GM12878 (cell line): ENCODE measurements at regions not wholly inside any gene's neighbourhood (a gene's known extent, or its start where the extent isn't known, plus 50 kb on each side); places are given as distances from the start of the nearest gene placed in this dataset.

Experiments used
- ATAC-seq: fragments of 200-7000 bp; cut with Tn5 transposase; 3 replicates; pipeline ENCODE4 v1.9.1; 2020; ENCODE audit warnings: mild to moderate bottlenecking, moderate library complexity
- BruUV-seq: library from RNA; stranded (reverse); fragments of 400-500 nt; replicated peaks from 2 replicates; lab custom pipeline; 2021; lab: Mats Ljungman, UMichigan
- CTCF ChIA-PET: fragments of 300-600 bp; sonication (Branson Sonifier 250); formaldehyde crosslinking; extraction: SDS; loops from one replicate; lab custom pipeline; 2021; ENCODE audit warnings: inconsistent platforms; lab: Yijun Ruan, JAX
- POLR2A ChIA-PET: fragments of 350-600 bp; formaldehyde crosslinking; extraction: SDS; loops from one replicate; lab custom pipeline; 2021; ENCODE audit warnings: inconsistent platforms; lab: Charles Lee
- RAD21 ChIA-PET: fragments of 300-600 bp; sonication (Branson Sonifier 250); formaldehyde crosslinking; loops from one replicate; lab custom pipeline; 2023; ENCODE audit warnings: antibody characterized with exemption; ENCODE audit not compliant: unreplicated experiment; lab: Charles Lee
- SMC1A ChIA-PET: fragments of 300-600 bp; sonication (Branson Sonifier 250); formaldehyde crosslinking; loops from one replicate; lab custom pipeline; 2023; ENCODE audit not compliant: unreplicated experiment, uncharacterized antibody; lab: Charles Lee
- DNase-seq: peaks from one replicate; pipeline ENCODE4 v3.0.0-alpha.2; 2011; ENCODE audit warnings: low read depth, low spot score
- FAIRE-seq: peaks from 3 replicates; lab custom pipeline; 2011; peaks lifted over from hg19 to GRCh38; lab: Jason Lieb, UNC
- H2AFZ ChIP-seq: 2 replicates; pipeline ENCODE4 v1.6.0; 2011; ENCODE audit warnings: low read depth, low read length, control low read depth; ENCODE audit not compliant: control insufficient read depth
- H3K27ac ChIP-seq: 2 replicates; pipeline ENCODE4 v1.5.1; 2011; ENCODE audit warnings: control low read depth; ENCODE audit not compliant: control insufficient read depth, insufficient read depth
- H3K27me3 ChIP-seq, 2 experiments: replicated peaks in 1 of 2; 2 replicates each; pipeline versions ENCODE4 v1.6.0 to v1.6.1; 2011; ENCODE audit warnings: low read length in 1 of 2; ENCODE audit not compliant: control insufficient read depth in 2 of 2, insufficient read depth in 2 of 2
- H3K36me3 ChIP-seq, 2 experiments: 2 replicates each; pipeline ENCODE4 v1.5.1; 2011; ENCODE audit warnings: low read length in 1 of 2; ENCODE audit not compliant: control insufficient read depth in 2 of 2, insufficient read depth in 2 of 2
- H3K4me1 ChIP-seq: 2 replicates; pipeline ENCODE4 v1.6.1; 2011; ENCODE audit warnings: mild to moderate bottlenecking, low read length, moderate library complexity, mixed read lengths; ENCODE audit not compliant: control insufficient read depth, insufficient read depth
- H3K4me2 ChIP-seq: 2 replicates; pipeline ENCODE4 v1.6.0; 2011; ENCODE audit warnings: control low read depth; ENCODE audit not compliant: control insufficient read depth, insufficient read depth
- H3K4me3 ChIP-seq: fragments of 200-600 bp; sonication (generic); 2 replicates; pipeline ENCODE4 v1.5.1; 2016
- H3K79me2 ChIP-seq: 2 replicates; pipeline ENCODE4 v1.6.0; 2011; ENCODE audit warnings: low read length; ENCODE audit not compliant: control insufficient read depth, insufficient read depth
- H3K9ac ChIP-seq: 2 replicates; pipeline ENCODE4 v1.8.0; 2011; ENCODE audit warnings: low read length, control low read depth, mixed read lengths; ENCODE audit not compliant: control insufficient read depth, insufficient read depth
- H3K9me3 ChIP-seq: replicated peaks from 3 replicates; pipeline ENCODE4 v1.5.1; 2011; ENCODE audit warnings: mild to moderate bottlenecking, low read length; ENCODE audit not compliant: control insufficient read depth, insufficient read depth
- H4K20me1 ChIP-seq: 2 replicates; pipeline ENCODE4 v1.6.0; 2011; ENCODE audit not compliant: control insufficient read depth, insufficient read depth
- MXI1 ChIP-seq: fragments of 150-350 bp; IDR thresholded peaks from 2 replicates; pipeline ENCODE4 v1.6.1; 2011; ENCODE audit warnings: low read depth, mild to moderate bottlenecking, inconsistent platforms, low read length, improper control_type of control experiment
- NR2C2 ChIP-seq: IDR thresholded peaks from 2 replicates; pipeline ENCODE4 v1.6.1; 2011; ENCODE audit warnings: borderline replicate concordance, low read depth; ENCODE audit not compliant: control insufficient read depth, insufficient read length
- SMAD5 ChIP-seq: IDR thresholded peaks from 2 replicates; pipeline ENCODE4 v1.6.1; 2016; ENCODE audit warnings: antibody characterized with exemption, low read depth
- WGBS: methylation state at CpG from one replicate; pipeline ENCODE4 v1.1.6; 2016; ENCODE audit warnings: low lambda C conversion rate; ENCODE audit not compliant: insufficient replicate concordance, insufficient coverage; ENCODE audit errors: missing lambda C conversion rate; 5-methylcytosine and 5-hydroxymethylcytosine counted together
- in situ Hi-C: fragments of 300-500 bp; cut with MboI; formaldehyde crosslinking; loops from 9 replicates; pipeline ENCODE4 v1.14.3; 2018; ENCODE audit warnings: mixed read lengths
- intact Hi-C: fragments of 100-400 bp; cut with micrococcal nuclease; formaldehyde crosslinking; loops from one replicate; pipeline ENCODE4 v1.14.2; 2022; ENCODE audit not compliant: unreplicated experiment
- TF ChIP-seq, protein P1 (sequence below): fragments of 450-650 bp; IDR thresholded peaks from 2 replicates; pipeline ENCODE4 v1.6.1; 2017; ENCODE audit warnings: mild to moderate bottlenecking
- TF ChIP-seq, protein P2 (sequence below): IDR thresholded peaks from 2 replicates; pipeline ENCODE4 v1.6.1; 2011; ENCODE audit warnings: borderline replicate concordance, low read depth, mild to moderate bottlenecking, moderate library complexity, mixed read lengths, low read length; ENCODE audit not compliant: insufficient read depth; ENCODE audit errors: extremely low read length
- TF ChIP-seq, protein P3 (sequence below): IDR thresholded peaks from 2 replicates; pipeline ENCODE4 v1.6.1; 2012; ENCODE audit warnings: low read depth, low read length, improper control_type of control experiment

DNA sequence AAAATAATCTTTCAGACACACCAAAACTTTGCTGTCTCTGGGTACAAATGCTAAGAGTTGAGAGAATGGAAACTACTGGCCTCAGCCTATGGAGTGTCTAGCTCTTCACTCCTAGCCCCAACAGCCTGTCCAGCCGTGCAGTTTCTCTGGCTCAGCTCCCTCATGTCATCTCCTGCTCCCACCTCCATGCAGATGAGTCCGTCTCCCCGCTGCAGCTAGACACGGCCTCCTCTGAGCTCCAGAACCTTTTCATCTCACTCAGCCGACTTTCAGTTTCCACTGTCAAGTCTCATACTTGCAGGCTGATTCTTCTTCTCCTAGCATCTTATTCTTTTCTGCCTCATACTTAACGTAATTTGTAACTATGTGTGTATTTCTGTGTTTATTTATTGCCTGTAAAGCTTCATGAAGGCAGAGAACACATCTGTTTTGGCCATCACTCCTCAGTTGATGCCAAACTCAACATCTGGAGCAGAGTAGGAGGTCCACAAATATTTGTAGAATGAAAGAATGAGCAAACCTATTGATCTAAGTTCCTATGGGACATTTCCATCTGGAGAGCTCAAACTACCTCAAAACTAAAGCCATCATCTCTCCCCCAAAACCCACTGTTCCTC, 139.8 kb upstream of the PWP1 start:
- Histone ChIP-seq H3K4me1 (no peaks in the 10 kb centered on the region), H3K79me2 (no peaks in the 10 kb centered on the region), H3K27me3 (no peaks in the 10 kb centered on the region), H3K9me3 (no peaks in the 10 kb centered on the region), H4K20me1 (no peaks in the 10 kb centered on the region), H3K4me2 (no peak overlapping the region), H2AFZ (no peak overlapping the region), H3K27ac (no peak overlapping the region), H3K9ac (no peak overlapping the region), H3K4me3 (no peak overlapping the region), H3K36me3 (no peaks in the 10 kb centered on the region)
- ChIA-PET SMC1A (interaction anchor here (1.8 kb wide), 1 partner anchor 10 kb away, joined by 4 read pairs; no protein-coding TSS in a partner anchor), CTCF (no interaction called here), RAD21 (no interaction called here), POLR2A (no interaction called here)
- TF ChIP-seq, protein P1, sequence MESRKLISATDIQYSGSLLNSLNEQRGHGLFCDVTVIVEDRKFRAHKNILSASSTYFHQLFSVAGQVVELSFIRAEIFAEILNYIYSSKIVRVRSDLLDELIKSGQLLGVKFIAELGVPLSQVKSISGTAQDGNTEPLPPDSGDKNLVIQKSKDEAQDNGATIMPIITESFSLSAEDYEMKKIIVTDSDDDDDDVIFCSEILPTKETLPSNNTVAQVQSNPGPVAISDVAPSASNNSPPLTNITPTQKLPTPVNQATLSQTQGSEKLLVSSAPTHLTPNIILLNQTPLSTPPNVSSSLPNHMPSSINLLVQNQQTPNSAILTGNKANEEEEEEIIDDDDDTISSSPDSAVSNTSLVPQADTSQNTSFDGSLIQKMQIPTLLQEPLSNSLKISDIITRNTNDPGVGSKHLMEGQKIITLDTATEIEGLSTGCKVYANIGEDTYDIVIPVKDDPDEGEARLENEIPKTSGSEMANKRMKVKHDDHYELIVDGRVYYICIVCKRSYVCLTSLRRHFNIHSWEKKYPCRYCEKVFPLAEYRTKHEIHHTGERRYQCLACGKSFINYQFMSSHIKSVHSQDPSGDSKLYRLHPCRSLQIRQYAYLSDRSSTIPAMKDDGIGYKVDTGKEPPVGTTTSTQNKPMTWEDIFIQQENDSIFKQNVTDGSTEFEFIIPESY: no peak
- no peak for TF ChIP-seq SMAD5
- no peak for TF ChIP-seq NR2C2
- no peak for TF ChIP-seq MXI1
- TF ChIP-seq, protein P2, sequence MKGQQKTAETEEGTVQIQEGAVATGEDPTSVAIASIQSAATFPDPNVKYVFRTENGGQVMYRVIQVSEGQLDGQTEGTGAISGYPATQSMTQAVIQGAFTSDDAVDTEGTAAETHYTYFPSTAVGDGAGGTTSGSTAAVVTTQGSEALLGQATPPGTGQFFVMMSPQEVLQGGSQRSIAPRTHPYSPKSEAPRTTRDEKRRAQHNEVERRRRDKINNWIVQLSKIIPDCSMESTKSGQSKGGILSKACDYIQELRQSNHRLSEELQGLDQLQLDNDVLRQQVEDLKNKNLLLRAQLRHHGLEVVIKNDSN: no peak
- TF ChIP-seq, protein P3, sequence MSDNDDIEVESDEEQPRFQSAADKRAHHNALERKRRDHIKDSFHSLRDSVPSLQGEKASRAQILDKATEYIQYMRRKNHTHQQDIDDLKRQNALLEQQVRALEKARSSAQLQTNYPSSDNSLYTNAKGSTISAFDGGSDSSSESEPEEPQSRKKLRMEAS: no peak
- WGBS: 35% methylated on average over 6 of the region's 6 CpGs
- no peak for ATAC-seq
- intact Hi-C loops: no loop called here
- FAIRE-seq: no peak
- in situ Hi-C loops: no loop called here
- no peak for DNase-seq
- no TSS peak for BruUV-seq
